ENCODE measurements at regions not wholly inside any gene's neighbourhood (a gene's known extent, or its start where the extent isn't known, plus 50 kb on each side); places are given as distances from the start of the nearest gene placed in this dataset.
"Not testable (repeated sequence)": the region's sequence is repeated elsewhere in the genome, so short reads cannot be mapped to it uniquely, and the experiment has no call there.

DNA sequence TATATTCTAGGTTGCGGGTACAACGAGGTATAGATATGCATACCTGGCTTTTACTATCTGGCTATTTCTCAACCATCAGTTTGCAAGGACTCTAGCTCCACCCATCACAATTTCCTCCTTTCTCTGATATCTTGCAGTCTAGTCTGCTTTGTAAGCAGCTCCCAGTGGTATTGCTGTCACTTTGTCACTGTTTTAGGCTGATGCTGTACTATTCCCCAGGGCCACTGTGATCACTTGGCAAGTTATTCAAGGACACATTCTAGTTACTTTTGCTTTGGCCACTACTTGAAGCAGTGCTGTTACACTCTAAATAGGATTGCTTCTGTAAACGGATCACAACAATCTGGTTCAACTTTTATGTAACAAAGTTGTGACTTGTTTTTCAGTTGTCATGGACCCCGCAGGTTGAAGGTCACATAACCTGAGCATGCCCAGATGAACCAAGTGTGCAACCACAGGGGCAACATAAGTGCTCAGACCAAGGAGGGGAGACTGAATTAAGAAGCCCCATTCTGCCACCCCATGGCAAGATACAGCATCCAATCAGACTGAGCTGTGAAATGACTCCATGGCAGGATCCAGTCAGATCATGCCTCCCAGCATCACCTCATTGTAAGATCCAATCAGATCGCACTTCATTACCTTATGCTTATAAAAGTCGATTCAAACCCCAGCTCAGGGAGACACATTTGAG lies 588.4 kb upstream of the CITED2 start:
- no peak for DNase-seq (ENCODE audit: low read depth)

DNA sequence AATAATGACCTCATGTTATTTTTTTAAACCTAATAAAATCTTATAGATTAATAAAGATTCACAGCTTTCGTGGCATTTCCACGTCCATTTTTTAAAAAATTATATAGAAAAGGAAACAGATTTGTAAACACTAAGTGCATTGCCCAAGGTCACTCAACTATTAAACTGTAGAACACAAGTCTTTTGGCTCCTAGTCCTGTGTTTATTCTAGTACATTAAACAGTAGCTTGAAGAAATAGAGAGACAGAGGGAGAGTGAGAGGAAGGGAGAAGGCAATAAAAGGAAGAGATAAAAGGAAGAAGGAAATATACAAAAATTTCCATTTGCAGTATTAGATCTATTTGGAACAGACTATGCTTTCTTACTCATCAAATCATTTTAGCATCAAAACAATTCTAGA lies 586.7 kb upstream of the CITED2 start:
- no peak for DNase-seq (ENCODE audit: low read depth)

DNA sequence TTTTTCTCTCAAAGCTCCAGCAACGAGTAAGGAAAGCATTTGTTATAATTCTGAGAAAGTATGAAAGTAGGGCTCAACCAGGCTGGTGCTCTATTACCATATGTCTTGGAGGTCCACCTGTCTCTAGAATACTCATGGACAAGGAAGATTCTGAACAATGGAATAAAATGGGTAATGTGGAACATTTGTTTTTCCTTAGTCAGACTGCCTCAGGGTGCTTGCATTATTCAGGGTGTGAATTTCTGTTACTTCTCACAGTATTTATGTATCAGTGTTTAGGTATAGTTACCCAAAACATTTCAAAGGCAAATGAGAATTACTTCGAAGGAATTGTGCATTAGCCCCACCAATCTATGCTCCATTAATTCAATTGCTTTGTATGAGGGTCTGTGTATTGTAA lies 586.2 kb upstream of the CITED2 start:
- DNase-seq (ENCODE audit: low read depth) = no peak

DNA sequence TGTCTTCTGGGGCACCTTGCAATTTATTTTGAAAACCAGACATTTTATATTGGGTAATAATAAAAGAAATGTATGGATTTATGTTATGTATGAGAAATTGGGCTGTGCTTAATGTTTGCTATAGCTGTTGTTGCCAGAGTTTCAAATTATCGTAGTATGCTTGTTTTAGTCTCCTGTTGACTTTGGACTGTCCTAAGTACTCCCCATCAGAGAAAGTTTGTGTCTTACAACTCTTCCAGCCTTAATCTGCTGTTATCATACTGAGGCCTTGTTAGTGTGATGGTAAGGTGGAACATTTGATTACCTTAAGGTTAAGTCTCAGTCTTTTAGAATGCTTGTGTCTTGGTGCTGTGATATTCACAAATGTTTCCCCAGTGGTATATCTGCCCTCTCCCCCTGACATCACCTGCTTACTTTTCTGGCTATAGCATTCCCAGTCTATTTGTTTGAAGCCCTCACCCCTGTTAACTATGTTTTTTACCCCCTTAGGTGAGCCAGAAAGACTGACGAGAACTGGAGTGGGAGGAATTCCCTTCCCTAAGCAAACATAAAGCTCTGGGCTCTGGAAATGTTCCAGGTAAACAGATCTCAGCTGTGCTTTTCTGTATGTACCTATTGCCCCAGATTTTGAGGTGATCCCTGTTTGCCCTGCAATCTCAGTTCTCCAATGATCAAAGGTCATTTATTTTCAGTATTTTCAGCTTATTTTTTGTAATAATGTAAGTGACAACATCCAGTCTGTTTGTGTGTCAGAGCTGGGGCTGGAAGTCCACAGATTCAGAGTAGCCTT lies 581.1 kb upstream of the CITED2 start:
- DNase-seq (ENCODE audit: low read depth) = no peak

DNA sequence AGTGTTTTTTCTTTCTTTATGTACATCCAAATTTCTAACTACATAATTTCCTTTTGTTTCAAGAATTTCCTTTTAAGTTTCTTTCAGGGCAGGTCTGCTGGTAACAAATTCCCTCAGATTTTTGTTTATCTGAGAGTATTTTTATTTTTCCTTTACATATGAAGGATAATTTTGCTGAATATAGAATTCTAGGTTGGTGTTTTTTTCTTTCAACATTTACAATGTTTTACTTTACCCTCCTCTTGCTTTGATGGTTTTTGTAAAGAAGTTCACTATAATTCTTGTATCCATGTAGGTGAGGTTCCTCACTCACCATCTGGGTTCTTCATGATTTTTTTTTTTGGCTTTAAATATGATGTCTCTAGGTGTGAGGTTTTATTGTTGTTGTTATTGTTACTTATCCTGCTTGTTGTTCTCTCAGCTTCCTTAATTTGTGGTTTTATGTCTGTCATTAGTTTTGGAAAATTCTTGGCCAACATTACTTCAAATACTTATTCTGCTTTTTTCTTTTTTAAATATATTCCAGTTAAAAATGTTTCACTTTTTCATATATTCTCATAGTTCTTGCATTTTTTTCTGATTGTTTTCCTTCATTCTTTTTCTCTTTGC lies 580.1 kb upstream of the CITED2 start:
- no peak for DNase-seq (ENCODE audit: low read depth)

DNA sequence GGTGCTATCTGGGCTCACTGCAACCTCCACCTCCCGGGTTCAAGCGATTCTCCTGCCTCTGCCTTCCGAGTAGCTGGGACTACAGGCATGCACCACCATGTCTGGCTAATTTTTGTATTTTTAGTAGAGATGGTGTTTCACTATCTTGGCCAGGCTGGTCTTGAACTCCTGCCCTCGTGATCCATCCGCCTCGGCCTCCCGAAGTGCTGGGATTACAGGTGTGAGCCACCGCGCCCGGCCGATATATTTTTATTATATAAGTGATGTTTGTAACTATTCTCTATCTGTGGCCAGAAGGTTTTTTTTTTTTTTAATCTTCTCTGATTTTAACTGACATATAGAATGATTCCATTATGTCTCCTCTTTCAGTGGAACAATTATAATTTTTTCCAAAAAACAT lies 579.3 kb upstream of the CITED2 start:
- not testable (repeated sequence) for DNase-seq (ENCODE audit: low read depth)

DNA sequence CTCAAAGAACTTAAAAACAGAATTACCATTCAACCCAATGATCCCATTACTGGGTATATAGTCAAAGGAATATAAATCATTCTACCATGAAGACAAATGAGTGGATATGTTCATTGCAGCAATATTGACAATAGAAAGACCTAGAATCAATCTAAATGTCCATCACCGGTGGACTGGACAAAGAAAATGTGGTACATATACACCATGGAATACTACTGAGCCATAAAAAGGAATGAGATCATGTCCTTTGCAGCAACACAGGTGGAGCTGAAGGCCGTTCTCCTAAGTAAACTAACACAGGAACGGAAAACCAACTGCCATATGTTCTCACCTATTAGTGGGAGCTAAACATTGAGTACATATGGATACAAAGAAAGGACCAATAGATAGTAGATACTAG lies 576.7 kb upstream of the CITED2 start:
- no peak for DNase-seq (ENCODE audit: low read depth)

DNA sequence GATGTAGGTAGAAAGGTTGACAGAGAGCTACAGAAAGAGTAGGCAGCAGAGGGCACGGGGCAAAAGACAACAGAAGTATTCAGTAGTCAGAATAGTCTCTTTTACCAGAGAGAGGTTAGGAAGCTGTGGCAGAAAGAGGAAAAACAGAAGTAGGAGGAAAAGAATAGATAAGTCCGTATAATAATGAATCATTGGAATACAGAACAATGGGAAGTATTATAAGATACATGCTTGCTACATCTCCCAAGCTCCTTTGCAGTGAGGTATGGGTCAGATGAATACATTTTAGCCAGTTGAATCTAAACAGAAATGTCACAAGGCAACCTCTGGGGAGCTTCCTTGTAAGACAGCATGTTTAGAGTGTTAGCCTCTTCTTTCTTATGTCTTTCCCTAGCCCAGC lies 570.5 kb upstream of the CITED2 start:
- no peak for DNase-seq (ENCODE audit: low read depth)

DNA sequence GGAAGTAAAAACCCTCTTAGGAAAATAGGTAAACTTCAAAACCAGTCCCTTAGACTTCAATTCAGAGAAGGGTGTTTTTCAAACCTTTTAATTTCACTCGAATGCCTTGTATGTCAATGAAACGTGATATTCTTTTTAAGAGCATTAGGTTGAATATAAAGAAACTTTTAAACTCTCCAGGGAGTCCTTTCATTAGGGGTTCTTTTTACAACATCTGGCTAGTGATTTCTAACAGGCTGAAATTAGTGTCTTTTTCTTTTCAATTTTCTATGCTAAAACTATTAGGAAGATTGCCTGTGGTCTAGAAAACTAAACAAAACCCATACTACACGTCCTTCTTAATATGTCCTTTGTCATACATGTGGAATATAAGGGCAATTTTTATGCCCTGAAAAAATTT lies 569.7 kb upstream of the CITED2 start:
- DNase-seq (ENCODE audit: low read depth) = no peak

DNA sequence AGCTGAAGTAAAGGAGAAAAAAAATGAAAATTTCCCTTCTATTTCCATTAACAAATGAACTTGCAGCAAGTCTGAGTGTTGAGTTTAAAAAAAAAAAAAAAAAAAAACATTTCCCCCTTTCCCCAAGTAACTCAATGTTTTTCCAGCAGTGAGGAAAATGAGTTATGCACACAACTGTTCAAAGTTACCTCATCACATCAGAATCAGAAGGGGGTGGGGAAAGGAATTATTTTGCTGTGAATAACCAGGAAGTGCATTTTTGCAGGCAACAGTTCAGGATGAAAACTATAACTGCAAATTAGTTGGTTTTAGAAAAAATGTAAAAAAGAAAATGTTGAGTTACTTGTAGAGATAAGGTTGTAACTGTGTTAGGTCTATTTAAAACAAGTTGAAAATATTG lies 568.9 kb upstream of the CITED2 start:
- DNase-seq (ENCODE audit: low read depth) = peak; percentile 91

DNA sequence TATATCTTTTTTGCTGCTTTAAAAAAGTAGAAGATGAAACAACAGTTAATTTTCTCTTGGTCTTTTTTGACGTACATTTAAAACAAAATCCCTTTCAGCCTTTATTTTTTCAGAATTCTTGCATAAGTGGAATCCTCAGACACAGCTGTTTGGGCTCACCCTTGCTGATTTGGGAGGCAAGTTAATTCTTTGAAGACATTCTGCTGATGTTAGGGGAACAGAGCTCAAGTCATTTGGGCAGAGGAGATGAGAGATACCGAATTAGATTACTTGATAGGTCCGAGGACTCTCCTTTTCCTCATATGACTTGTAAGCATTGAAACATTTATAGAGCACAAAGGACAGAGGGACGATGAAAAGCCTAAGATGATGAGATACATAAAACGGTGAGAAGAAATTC lies 567.9 kb upstream of the CITED2 start:
- DNase-seq (ENCODE audit: low read depth) = no peak

DNA sequence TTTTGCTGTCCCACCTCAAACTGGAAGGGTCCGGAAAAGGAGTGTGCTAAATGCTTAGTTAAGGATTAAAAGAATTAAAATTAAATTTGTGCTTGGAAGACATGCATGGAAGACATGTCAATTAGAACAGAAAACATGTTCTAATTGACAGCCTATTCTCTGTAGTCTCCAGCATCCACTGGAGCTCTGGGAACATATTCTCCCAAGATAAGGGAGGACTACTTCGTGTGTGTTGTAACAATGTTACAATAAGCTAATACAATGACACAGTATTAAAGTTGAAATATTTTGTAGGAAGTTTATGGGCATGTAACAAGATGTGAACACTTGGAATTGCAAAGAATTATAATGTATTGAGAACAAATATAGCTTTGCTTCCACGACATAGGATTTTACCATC lies 567.4 kb upstream of the CITED2 start:
- DNase-seq (ENCODE audit: low read depth) = no peak

DNA sequence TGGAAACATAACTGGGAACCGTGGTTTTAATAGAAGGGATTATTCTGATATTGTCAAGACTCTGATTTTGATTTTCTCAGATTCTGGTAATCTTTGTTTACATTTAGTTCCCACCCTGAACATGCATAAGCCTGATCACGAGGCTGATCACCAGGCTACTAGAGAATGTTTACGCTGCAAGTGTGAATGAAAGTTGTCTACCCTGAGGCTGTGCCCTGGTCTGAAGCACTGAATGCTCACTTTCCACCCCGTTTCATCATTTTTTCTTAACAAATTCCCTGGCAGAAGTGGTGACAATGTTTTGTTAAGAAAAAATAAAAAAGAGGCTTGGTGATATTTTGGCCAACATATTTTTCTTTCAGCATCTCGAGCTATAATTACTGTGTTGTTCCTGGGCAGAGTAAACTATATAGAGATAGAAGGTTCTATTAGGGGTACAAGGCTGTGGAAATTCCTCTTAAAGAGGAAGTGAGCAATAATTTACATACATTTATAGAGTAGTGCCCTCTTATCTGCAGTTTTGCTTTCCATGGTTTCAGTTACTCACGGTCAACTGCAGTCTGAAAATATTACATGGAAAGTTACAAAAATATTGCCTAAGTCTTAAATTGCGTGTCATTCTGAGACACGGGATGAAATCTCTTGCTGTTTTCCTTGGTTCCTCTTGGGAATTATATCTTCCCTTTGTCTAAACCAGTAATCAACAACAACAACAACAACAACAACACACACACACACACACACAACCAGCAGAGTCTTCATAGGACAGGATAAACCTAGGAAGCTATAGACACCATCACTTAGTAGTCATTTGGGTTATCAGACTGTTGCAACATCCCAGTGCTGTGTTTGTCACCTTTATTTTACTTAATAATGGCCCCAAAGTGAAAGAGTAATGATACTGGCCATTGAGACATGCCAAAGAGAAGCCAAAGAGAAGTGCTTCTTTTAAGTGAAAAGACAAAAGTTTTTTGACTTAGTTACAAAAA lies 566.6 kb upstream of the CITED2 start:
- no peak for DNase-seq (ENCODE audit: low read depth)

DNA sequence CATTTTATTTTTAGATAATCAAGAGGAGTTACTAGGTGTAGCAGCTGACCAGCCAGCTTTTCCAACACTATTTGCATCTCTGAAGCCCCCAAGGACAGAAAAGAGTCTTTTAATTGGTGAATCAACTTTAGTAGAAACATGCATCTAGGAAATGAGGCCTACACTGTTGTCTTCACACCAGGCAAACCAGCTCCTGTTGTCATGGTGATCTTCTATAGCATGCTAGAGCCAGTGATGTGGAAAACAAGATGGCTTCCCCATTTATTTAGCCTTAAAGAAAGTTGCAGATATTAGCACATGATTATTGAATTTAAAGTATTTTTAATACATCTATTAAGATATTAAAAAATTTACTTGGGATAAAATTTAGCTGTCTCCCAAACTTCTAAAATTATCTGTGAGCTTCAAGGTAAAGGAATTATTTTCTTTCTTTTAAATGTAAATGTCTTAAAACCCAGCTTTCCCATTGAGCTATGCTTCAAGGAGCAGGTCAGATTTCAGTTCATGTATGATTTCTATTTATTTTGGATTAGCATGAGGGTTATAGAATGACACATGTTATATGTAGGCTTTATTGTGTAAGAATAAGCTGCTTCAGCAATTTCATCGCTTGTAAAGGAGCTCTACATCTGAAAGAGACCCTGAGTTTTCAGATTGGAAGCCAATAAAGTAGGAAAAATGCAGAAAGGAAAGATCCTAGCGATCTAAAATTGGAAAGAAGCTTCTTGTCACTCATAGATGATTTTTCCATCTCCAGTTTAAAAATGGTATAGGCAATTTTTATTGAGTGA lies 564.9 kb upstream of the CITED2 start:
- DNase-seq (ENCODE audit: low read depth) = no peak

DNA sequence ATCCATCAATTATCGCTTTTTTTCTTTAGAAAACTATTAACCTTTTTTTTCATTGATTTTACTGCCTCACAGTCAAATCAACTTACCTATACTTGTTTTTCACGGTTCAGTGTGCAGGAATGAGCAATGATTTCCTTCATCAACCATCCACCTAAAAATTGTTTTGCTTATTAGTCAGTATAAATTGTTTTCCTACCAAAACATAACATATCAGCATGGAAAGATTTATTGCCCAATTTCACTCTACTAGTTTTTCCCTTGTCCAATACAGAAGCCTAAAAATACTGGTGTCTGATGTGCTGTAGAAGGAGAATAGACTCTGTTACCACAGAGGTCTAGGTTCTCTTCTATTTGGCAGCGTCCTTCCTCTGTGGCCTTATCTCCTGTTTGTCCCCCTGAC lies 558.2 kb upstream of the CITED2 start:
- no peak for DNase-seq (ENCODE audit: low read depth)

DNA sequence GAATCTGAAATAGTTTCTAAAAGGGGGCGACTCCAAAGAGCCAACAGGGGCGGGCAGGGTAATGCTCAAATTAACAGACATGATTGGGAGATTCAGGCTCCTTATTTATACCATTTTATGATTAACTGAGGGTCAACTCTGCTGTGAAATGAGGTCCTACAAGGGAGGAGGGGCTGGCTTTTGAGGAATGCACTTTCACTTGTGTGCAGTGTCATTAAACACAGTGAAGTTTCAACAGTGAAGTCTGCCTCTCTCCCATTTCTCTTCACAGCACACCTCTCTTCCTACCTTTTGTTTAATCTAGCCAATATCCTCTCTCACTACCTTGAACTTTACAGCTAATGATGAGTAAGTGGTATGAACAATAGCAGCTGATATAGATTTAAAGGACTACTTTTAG lies 557.3 kb upstream of the CITED2 start:
- DNase-seq (ENCODE audit: low read depth) = no peak

DNA sequence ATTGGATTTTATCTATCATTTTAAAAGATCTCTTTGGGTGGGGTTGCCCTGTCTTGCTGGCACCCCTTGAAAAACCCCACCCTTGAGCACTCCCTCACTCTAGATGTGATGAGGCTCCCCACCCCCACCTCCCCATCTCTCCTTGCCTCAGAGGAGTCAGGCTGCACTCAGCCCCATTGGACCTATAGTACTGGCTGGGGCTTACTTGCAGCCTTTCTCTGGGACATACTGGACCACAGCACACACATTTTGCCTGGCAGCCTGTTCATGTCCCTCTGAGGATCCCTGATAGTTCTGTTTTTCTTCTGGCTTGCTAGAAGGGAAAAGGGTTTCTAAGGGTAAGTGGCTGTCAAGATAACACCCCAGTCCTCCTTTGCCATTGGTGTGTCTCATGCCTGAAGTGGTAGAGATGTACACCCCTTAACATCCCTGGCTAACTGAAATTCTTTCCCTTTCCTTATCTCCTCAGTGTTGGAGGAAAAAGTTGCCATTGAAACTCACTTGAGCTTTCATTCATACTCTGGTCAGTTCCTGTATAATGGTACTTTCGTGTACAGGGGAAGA lies 553.4 kb upstream of the CITED2 start:
- DNase-seq (ENCODE audit: low read depth) = peak; percentile 14

DNA sequence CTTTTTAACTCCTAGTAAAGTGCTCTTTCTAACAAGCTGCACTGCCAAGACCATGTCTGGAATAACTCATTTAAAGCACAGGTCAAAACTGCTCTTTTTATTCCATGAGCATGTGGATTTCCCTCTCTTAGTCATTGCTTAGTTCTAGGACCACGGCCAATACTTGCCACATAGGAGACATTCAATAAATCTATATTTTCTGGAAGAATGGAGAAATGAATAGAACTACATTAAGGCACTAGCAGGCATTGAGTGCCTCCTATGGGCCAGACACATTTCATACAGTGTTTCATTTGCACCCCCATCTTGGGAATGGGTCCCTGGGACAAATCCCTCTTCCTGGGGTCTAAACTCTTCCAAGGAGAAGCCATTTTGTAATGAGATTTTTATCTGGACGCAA lies 552.8 kb upstream of the CITED2 start:
- DNase-seq (ENCODE audit: low read depth) = peak; percentile 48

DNA sequence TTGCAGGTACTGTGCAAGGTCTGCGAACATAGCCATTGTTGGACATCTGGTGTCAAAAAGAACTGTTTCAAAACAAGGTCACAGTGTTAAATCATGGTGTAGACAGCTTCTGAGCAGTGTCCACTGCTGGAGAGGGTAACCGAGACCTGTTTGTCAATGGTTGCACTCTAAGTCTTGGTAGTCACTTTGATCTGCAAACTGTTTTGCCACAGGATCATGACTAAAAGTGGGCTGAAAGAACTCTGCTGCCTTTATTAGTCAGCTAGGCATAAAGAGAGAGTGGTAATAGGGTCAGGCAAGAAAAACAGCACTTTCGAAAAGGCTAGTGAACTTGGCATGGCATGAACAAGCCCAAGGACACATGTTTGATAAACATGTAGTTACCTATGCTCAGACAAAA lies 552.3 kb upstream of the CITED2 start:
- peak; percentile 17 for DNase-seq (ENCODE audit: low read depth)

DNA sequence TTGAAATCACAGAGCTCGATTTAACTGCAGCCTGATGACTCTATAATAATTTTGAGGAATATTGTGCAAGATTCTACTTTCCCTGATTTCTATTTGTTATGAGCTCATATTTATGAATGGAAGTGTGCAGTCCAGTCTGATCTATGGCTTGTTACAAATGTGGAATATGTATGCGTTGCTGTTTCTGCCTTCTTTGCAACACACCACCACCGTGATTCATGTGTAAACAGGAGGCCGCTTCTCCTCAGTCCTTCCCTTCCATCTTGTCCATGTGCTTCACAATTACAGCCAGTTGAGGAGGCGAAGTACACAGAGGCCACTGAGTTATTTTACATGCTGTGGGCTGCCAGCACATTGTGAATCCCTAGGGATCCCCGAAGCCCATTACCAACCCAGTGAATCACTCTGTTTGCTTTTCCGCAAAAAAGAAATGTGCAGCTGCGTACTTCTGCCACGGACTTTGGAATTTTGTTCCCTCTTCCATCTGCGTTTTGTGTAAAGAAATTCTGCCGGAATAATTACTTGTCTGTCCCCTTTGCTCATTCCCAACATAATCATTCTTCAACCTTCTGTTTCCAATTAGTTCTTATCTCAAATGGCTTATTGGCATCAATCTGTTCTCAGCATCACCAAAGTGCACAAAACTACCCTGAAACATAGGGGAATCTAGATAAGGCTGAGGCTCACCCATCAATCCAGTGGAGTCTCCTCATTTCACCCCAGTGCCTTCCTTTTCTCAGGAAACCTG lies 551.6 kb upstream of the CITED2 start:
- peak; percentile 70 for DNase-seq (ENCODE audit: low read depth)
